D721Med (cell line): ENCODE measurements at regions not wholly inside any gene's neighbourhood (a gene's known extent, or its start where the extent isn't known, plus 50 kb on each side); places are given as distances from the start of the nearest gene placed in this dataset.

Source experiments
- DNase-seq: peaks from one replicate; pipeline ENCODE4 v3.0.0; 2011; ENCODE audit warnings: low spot score; ENCODE audit not compliant: insufficient read length
- FAIRE-seq: peaks from 2 replicates; lab custom pipeline; 2011; peaks lifted over from hg19 to GRCh38; lab: Jason Lieb, UNC
- CTCF ChIP-seq: IDR thresholded peaks from 2 replicates; pipeline ENCODE4 v1.5.1; 2012; ENCODE audit warnings: mild to moderate bottlenecking, control low read depth; ENCODE audit not compliant: insufficient read depth; ENCODE audit errors: missing control alignments

GRCh38 chr4:137299281-137299680 lies 233.0 kb downstream of the PCDH18 start:
- peak; percentile 96 for FAIRE-seq
- TF ChIP-seq CTCF: no peak
- DNase-seq: no peak

- no peak for FAIRE-seq
- no peak for DNase-seq
- TF ChIP-seq CTCF: no peak
These were observed 239.0 kb downstream of the PCDH18 start for GRCh38 chr4:137293281-137293680.

- no peak for DNase-seq
- TF ChIP-seq CTCF: peak; percentile 25
- FAIRE-seq: peak; percentile 25
These were observed 248.6 kb downstream of the PCDH18 start for GRCh38 chr4:137283737-137284136.

- DNase-seq: no peak
- FAIRE-seq: no peak
- TF ChIP-seq CTCF: no peak
These were observed 253.9 kb downstream of the PCDH18 start for GRCh38 chr4:137278431-137278830.

GRCh38 chr4:137274404-137274803 lies 257.9 kb downstream of the PCDH18 start:
- FAIRE-seq: peak; percentile 63
- no peak for TF ChIP-seq CTCF
- DNase-seq: no peak

DNA sequence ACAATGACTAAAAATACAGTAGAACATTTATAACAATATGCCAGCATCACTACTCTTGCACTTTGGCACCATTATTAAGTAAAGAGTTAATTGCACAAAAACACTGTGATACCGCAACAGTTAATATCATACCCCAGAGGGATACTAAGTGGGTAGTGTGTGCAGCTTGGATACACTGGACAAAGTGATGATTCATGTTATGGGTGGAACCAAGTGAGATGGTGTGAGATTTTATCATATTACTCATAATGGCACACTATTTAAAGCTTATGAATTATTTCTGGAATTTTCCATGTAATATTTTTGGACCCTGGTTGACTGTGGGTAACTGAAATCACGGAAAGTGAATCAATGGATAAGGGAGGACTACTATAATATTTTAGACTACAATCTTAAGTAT lies 265.3 kb downstream of the PCDH18 start:
- FAIRE-seq: no peak

DNA sequence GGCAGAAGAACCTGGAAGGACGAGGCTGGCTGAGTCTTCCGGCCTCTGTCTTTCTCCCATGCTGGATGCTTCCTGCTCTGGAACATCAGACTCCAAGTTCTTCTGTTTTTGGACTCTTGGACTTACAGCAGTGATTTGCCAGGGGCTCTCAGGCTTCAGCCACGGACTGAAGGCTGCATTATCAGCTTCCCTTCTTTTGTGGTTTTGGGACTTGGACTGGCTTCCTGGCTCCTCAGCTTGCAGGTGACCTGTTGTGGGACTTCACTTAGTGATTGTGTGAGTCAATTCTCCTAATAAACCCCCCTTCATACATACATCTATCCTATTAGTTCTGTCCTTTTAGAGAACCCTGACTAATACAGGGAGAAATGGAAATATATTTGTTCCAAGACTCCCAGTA lies 265.8 kb downstream of the PCDH18 start:
- TF ChIP-seq CTCF: no peak
- no peak for DNase-seq
- no peak for FAIRE-seq

More for the DNA sequence above, 265.3 kb downstream of the PCDH18 start:
- TF ChIP-seq CTCF: no peak
- DNase-seq: no peak
